NB4 (cell line): ENCODE measurements at regions not wholly inside any gene's neighbourhood (a gene's known extent, or its start where the extent isn't known, plus 50 kb on each side); places are given as distances from the start of the nearest gene placed in this dataset.

Experiments
- CTCF ChIP-seq: IDR thresholded peaks from one replicate; pipeline ENCODE4 v1.5.1; 2012; ENCODE audit warnings: low read depth, low read length
- MAX ChIP-seq: IDR thresholded peaks from 2 replicates; pipeline ENCODE4 v1.6.1; 2011; ENCODE audit warnings: low read depth, low read length
- MYC ChIP-seq: IDR thresholded peaks from 2 replicates; pipeline ENCODE4 v1.6.1; 2011; ENCODE audit warnings: low read depth, low read length
- POLR2A ChIP-seq: IDR thresholded peaks from 2 replicates; pipeline ENCODE4 v1.6.1; 2011; ENCODE audit warnings: mild to moderate bottlenecking; ENCODE audit not compliant: insufficient read length; ENCODE audit errors: extremely low read depth

- TF ChIP-seq CTCF (no peak), POLR2A (no peak), MYC (no peak), MAX (no peak)
These were observed 76.9 kb upstream of the API5 start for GRCh38 chr11:43234881-43235280.
